Neural progenitor cell (in vitro differentiated cells): ENCODE measurements at regions not wholly inside any gene's neighbourhood (a gene's known extent, or its start where the extent isn't known, plus 50 kb on each side); places are given as distances from the start of the nearest gene placed in this dataset.

Experiments used
- DNase-seq: peaks from one replicate; pipeline ENCODE4 v3.0.0-alpha.2; 2016; ENCODE audit warnings: low spot score
- H2AFZ ChIP-seq: fragments of 200-600 bp; sonication (generic); replicated peaks from 2 replicates; pipeline ENCODE4 v1.6.1; 2016; ENCODE audit warnings: antibody characterized with exemption
- H3F3A ChIP-seq: fragments of 200-600 bp; sonication (generic); 2 replicates; pipeline ENCODE4 v1.6.1; 2016; ENCODE audit warnings: antibody characterized with exemption, low read depth
- H3K27ac ChIP-seq: fragments of 200-600 bp; sonication (generic); 2 replicates; pipeline ENCODE4 v1.5.1; 2016; ENCODE audit warnings: mild to moderate bottlenecking
- H3K27me3 ChIP-seq: fragments of 200-600 bp; sonication (generic); 2 replicates; pipeline ENCODE4 v1.6.1; 2016; ENCODE audit warnings: mild to moderate bottlenecking, moderate library complexity
- H3K36me3 ChIP-seq: fragments of 200-600 bp; sonication (generic); 2 replicates; pipeline ENCODE4 v1.5.1; 2016
- H3K4me1 ChIP-seq: fragments of 200-600 bp; sonication (generic); 2 replicates; pipeline ENCODE4 v1.6.1; 2016; ENCODE audit warnings: mixed run types
- H3K4me2 ChIP-seq: fragments of 200-600 bp; sonication (generic); 2 replicates; pipeline ENCODE4 v1.6.1; 2016
- H3K4me3 ChIP-seq: fragments of 200-600 bp; sonication (generic); 2 replicates; pipeline ENCODE4 v1.5.1; 2016
- H3K79me2 ChIP-seq: fragments of 200-600 bp; sonication (generic); 2 replicates; pipeline ENCODE4 v1.6.1; 2016; ENCODE audit warnings: low read depth
- H3K9ac ChIP-seq: fragments of 200-600 bp; sonication (generic); 2 replicates; pipeline ENCODE4 v1.6.1; 2016
- H3K9me3 ChIP-seq: fragments of 200-600 bp; sonication (generic); 2 replicates; pipeline ENCODE4 v1.5.1; 2016; ENCODE audit warnings: low read depth
- H4K20me1 ChIP-seq: fragments of 200-600 bp; sonication (generic); 2 replicates; pipeline ENCODE4 v1.6.1; 2016; ENCODE audit warnings: low read depth
- H3K27ac Mint-ChIP-seq: 3 replicates; pipeline ENCODE4 v1.8.0; 2021; ENCODE audit warnings: mixed read lengths
- H3K27me3 Mint-ChIP-seq: 2 replicates; pipeline ENCODE4 v1.8.0; 2022; ENCODE audit warnings: low read depth, mild to moderate bottlenecking, inconsistent platforms, moderate library complexity, mixed read lengths; ENCODE audit not compliant: insufficient read depth
- H3K36me3 Mint-ChIP-seq: 3 replicates; pipeline ENCODE4 v1.8.0; 2021; ENCODE audit warnings: mixed read lengths
- H3K4me1 Mint-ChIP-seq: 3 replicates; pipeline ENCODE4 v1.8.0; 2021; ENCODE audit warnings: mixed read lengths
- H3K4me3 Mint-ChIP-seq: 3 replicates; pipeline ENCODE4 v1.8.0; 2021; ENCODE audit warnings: mild to moderate bottlenecking, moderate library complexity, mixed read lengths
- H3K9me3 Mint-ChIP-seq: 3 replicates; pipeline ENCODE4 v1.8.0; 2020; ENCODE audit warnings: mixed read lengths
- CTCF ChIP-seq: fragments of 200-600 bp; sonication (generic); IDR thresholded peaks from 2 replicates; pipeline ENCODE4 v1.5.1; 2017; ENCODE audit warnings: antibody characterized with exemption, mild to moderate bottlenecking
- EZH2 ChIP-seq: fragments of 200-600 bp; sonication (generic); IDR thresholded peaks from 2 replicates; pipeline ENCODE4 v1.6.1; 2017; ENCODE audit warnings: antibody characterized with exemption, mild to moderate bottlenecking, moderate library complexity
- EZH2phosphoT487 ChIP-seq: fragments of 200-600 bp; sonication (generic); IDR thresholded peaks from 2 replicates; pipeline ENCODE4 v1.6.1; 2017; ENCODE audit warnings: antibody characterized with exemption

GRCh38 chr5:14003513-14003912, 59.0 kb upstream of the DNAH5 start:
- no peaks in the 10 kb centered on the region for H3K9me3 ChIP-seq
- TF ChIP-seq EZH2 (no peak), CTCF (no peak), EZH2phosphoT487 (no peak)
- H3K4me1 ChIP-seq = no peaks in the 10 kb centered on the region
- H3K79me2 ChIP-seq = no peaks in the 10 kb centered on the region
- H3K4me1 Mint-ChIP-seq = no peaks in the 10 kb centered on the region
- H3K27me3 ChIP-seq = no peaks in the 10 kb centered on the region
- no peak overlapping the region for H3K27ac Mint-ChIP-seq
- no peaks in the 10 kb centered on the region for H3F3A ChIP-seq
- H3K36me3 Mint-ChIP-seq = no peaks in the 10 kb centered on the region
- peaks cover 3% of the 10 kb centered on the region for H3K9me3 Mint-ChIP-seq
- no peaks in the 10 kb centered on the region for H4K20me1 ChIP-seq
- no peak overlapping the region for H3K4me2 ChIP-seq
- no peak for DNase-seq
- no peak overlapping the region for H3K27ac ChIP-seq
- H3K36me3 ChIP-seq = no peaks in the 10 kb centered on the region
- H3K27me3 Mint-ChIP-seq = peaks cover 2% of the 10 kb centered on the region
- no peak overlapping the region for H3K4me3 ChIP-seq
- no peak overlapping the region for H3K9ac ChIP-seq
- H3K4me3 Mint-ChIP-seq = no peak overlapping the region
- H2AFZ ChIP-seq = no peak overlapping the region

GRCh38 chr5:13998254-13998653, 53.8 kb upstream of the DNAH5 start:
- Histone ChIP-seq H3K27me3 (no peaks in the 10 kb centered on the region), H4K20me1 (no peaks in the 10 kb centered on the region), H3K9me3 (no peaks in the 10 kb centered on the region), H3K4me1 (no peaks in the 10 kb centered on the region), H3K36me3 (no peaks in the 10 kb centered on the region), H3K79me2 (no peaks in the 10 kb centered on the region), H3F3A (no peaks in the 10 kb centered on the region), H3K9ac (no peak overlapping the region), H3K27ac (no peak overlapping the region), H3K4me2 (no peak overlapping the region), H2AFZ (no peak overlapping the region), H3K4me3 (no peak overlapping the region)
- Mint-ChIP-seq H3K4me3 (no peak overlapping the region), H3K9me3 (peaks cover 8% of the 10 kb centered on the region), H3K36me3 (no peaks in the 10 kb centered on the region), H3K27me3 (peaks cover 4% of the 10 kb centered on the region), H3K4me1 (peaks cover 2% of the 10 kb centered on the region), H3K27ac (no peak overlapping the region)
- no peak for DNase-seq
- no peak for TF ChIP-seq EZH2
- no peak for TF ChIP-seq CTCF

GRCh38 chr5:13997514-13997913, 53.0 kb upstream of the DNAH5 start:
- Histone ChIP-seq H3K36me3 (no peaks in the 10 kb centered on the region), H2AFZ (no peak overlapping the region), H4K20me1 (no peaks in the 10 kb centered on the region), H3F3A (no peaks in the 10 kb centered on the region), H3K27me3 (no peaks in the 10 kb centered on the region), H3K4me2 (no peak overlapping the region), H3K4me3 (no peak overlapping the region), H3K4me1 (no peaks in the 10 kb centered on the region), H3K9ac (no peak overlapping the region), H3K27ac (no peak overlapping the region), H3K9me3 (no peaks in the 10 kb centered on the region), H3K79me2 (no peaks in the 10 kb centered on the region)
- no peaks in the 10 kb centered on the region for H3K36me3 Mint-ChIP-seq
- peaks cover 8% of the 10 kb centered on the region for H3K9me3 Mint-ChIP-seq
- DNase-seq = no peak
- TF ChIP-seq EZH2 = no peak
- no peak for TF ChIP-seq EZH2phosphoT487
- TF ChIP-seq CTCF = no peak
- H3K27me3 Mint-ChIP-seq = peaks cover 4% of the 10 kb centered on the region
- no peak overlapping the region for H3K4me3 Mint-ChIP-seq
- no peak overlapping the region for H3K27ac Mint-ChIP-seq
- peaks cover 2% of the 10 kb centered on the region for H3K4me1 Mint-ChIP-seq
